DMS153 (cell line): ENCODE measurements at regions not wholly inside any gene's neighbourhood (a gene's known extent, or its start where the extent isn't known, plus 50 kb on each side); places are given as distances from the start of the nearest gene placed in this dataset.

Experiments used
- DNase-seq: peaks from one replicate; lab custom pipeline; 2025; lab: John Stamatoyannopoulos, UW

DNA sequence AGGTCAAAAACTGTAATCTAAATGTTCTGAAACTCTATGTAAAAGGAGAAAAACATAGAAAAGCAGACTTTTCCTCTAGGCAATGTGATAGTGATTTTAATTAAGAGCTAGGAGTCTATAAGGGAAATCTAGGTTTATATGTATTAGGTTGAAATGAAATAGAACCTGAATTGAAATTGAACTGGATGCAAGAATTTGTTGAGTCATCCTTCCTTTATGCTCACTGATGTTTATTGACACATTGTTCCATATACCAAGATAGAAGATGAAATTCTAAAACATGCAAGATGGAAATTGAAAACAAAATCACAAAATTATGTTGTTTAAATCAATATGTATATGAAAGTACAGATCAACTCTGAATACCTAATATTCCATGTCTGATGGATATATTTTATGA is 170.4 kb upstream of the FLRT2 start:
- DNase-seq = no peak

GRCh38 chr14:85363358-85363757 is 166.6 kb upstream of the FLRT2 start:
- no peak for DNase-seq

- DNase-seq = no peak
These were observed 163.7 kb upstream of the FLRT2 start for GRCh38 chr14:85366226-85366625.

DNA sequence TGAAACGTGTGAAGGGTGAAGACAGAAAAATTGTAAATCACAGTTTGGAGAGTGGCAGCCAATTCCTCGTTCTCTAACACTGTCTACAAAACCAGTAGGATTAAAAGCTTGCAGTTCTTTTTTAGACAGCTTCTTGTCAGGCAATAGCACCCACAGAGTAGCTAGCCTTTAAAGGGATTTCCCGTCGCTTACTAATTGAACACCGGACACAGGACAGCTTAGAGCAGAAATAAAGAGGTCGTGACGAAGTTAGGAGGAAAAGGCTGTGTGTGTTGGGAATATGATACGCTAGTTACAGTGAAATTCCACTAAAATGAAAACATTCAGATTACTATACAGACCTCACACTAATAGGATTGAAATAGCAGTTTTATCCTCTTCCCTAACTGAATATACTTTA is 149.1 kb upstream of the FLRT2 start:
- no peak for DNase-seq

DNA sequence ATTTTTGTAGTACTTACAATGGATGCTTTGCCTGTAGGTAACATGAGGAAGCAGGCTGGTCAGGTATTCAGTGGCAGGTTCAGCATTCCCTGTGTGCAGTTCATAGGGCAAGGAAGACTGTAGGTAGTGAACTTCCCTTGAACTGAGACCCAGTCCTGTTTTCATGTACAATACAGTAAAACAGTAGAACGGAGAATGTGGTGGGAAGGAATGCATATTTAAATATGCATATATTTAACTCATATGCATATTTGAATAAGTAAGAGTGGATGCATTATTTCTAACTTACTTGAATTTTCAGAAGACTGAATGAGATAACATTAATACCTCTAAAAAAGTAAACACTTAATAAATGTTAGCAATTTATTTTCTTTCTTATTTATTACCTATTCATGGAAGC is 147.6 kb upstream of the FLRT2 start:
- DNase-seq = no peak

- no peak for DNase-seq
These were observed 142.8 kb upstream of the FLRT2 start for GRCh38 chr14:85387181-85387580.

DNA sequence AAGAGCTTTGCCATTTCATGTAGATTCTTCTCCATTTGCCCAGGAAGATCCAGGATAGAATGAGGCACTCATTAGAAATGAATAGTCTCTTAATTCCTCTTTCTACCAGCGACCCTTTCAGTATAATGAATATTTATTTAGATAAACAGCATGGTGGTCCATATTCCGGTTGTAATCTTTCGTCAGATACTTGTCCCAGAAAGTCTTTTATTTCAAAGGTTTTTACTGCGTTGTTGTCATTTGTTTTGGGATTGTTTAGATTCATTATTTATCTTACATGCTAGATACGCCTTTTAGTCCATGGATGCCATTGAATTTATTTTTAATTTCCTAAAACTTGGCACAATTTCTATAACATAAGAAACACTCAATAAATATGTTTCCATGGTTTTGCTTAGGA is 139.7 kb upstream of the FLRT2 start:
- DNase-seq = no peak

DNA sequence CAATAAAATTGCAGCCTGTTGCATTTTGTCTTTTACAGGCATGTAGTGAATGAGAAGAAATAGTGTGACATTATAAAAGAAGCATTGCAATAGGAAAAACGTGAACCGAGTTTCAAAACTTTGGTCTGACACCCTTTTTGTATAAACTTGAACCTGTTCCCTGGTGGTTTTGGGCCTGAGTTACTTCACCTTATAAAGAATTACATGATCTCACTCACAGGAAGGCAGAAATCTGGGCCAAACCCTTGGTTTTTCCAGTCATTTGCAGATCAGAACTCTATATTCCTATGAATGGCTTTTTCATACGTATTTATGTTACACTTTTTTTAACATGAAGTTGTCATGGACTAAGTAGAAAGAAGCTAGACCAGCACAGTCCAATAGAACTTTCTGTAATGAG is 138.5 kb upstream of the FLRT2 start:
- DNase-seq = no peak

GRCh38 chr14:85391892-85392291 is 138.1 kb upstream of the FLRT2 start:
- no peak for DNase-seq

DNA sequence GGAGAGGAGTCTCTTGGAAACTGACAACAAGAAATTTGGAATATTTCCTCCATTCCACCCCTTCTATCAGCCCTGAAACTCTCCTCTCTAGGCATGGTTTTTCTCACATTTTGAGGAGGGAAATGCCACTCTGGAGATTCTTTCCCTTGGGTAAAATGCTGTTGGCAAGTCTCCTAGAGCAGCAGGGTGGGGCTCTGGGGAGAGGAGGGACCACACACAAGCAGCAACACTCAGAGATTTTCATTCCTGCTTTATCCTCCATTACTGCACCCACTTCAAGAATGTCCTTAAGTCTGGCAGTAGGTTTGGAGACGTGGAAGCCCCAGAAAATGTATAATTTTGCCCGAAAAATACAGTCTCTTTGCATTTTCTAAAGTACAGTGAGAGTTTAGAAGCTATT is 130.8 kb upstream of the FLRT2 start:
- DNase-seq = no peak

- DNase-seq = no peak
These were observed 129.3 kb upstream of the FLRT2 start for GRCh38 chr14:85400678-85401077.

GRCh38 chr14:85401384-85401783 is 128.6 kb upstream of the FLRT2 start:
- no peak for DNase-seq

- DNase-seq = peak; percentile 36
These were observed 127.3 kb upstream of the FLRT2 start for GRCh38 chr14:85402569-85403162.

DNA sequence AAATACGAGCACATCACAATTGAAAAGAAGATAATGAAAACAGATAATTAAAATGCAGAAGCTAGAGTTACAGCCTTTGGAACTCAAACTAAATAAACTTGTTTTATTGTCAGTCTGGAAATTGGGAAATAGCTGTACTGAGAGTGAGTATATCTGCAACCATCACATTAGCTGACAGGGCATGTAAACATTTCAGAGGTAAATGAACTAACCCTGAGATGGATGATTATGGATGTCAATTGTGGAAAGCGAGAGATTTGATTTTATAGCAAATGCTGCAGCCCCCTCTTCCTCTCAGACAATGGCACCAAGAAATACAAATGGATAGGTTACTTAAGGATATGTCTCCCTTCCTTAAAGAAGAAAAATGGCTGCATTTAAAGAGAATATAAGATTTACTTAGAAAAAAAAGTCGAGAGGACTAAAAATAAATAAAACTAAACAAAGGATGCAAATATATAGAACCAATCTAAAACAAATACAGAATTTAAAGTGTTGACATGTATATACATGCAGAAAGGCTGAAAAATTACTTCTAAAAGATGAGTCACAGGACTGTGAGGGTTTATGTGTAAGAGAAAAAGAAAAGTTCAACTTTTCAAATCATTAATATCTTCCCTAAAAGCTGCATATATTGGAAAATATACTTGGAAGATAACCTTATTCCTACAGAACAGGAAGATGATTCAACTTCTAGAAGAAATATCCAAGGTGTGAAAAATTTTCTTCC is 120.3 kb upstream of the FLRT2 start:
- no peak for DNase-seq

DNA sequence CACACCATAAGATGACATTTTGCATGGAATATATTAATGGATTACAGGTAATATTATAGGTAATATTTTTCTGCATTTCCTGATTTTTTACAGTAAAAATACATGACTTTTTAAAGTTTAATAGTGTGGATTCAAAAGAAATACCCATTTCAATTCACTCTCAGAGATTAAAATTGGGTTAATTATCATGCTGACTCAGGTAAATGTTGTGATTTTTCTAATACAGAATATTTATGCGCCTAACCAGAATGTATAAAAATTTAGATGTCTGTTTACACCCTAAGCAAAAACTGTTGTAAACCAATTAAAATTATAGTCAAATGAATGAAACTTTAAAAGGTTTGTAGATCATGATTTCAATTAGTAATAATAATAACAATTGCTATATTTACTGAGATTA is 117.2 kb upstream of the FLRT2 start:
- DNase-seq = no peak

DNA sequence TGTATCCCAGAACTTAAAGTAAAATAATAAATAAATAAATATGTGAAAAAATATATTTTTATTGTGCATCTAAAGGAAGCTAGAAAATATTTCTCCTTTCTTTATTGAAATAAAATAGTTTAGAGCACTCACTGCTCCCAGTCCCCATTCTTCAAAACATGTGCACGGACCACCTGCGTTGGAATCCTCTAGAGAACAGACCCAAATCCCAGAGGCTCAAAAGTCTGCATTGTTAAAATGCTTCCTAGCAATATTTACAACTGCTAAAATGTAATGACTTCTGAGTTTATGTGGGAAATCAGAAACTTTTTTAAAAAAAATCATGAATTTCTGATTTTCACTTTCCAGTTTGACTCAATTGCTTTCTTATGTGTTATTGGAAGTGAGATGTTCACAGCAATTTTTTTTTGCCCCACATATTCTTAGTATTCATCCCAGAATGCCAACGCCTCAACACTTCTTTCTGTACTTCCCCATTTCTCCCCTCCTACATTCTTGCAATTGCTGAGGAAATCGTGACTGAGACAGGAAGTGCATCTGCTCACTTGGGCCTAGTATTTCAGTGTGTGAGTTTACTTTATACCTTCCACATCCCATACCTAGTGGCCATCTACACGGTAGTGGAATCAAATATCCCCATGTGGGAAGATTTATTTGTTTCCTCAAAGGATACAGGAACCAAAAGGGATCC is 116.0 kb upstream of the FLRT2 start:
- no peak for DNase-seq

DNA sequence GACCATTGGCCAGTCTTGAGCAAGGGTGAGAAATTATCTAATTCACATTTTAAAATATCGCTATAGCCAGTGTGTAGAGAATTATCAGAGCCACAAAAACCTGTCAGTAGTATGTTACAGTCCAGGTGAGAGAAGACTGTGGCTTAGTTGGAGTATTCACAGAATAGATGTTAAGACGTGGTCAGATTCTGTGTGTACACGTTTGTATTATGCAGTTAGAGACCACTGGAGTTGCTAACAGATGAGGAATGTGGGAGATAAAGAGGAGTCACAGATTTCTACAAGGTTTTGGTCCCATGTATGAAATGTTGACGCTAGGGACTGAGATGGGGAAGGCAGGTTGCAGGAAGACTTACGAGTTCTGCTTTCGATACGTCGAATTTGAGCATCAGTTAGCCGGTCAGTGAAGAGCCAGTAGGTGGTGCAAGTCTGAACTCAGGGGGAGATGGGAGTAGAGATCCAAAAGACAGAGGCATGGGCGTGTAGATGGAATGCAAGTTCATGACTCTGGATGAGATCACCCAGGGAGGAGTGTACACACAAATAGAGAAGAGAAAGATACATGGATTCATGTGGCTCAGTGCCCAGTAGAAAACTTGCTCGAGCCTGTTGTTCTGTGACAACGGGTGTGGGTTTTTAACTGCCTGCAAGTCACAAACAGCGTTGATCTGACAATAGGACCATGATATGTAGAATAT is 114.8 kb upstream of the FLRT2 start:
- peak; percentile 50 for DNase-seq

DNA sequence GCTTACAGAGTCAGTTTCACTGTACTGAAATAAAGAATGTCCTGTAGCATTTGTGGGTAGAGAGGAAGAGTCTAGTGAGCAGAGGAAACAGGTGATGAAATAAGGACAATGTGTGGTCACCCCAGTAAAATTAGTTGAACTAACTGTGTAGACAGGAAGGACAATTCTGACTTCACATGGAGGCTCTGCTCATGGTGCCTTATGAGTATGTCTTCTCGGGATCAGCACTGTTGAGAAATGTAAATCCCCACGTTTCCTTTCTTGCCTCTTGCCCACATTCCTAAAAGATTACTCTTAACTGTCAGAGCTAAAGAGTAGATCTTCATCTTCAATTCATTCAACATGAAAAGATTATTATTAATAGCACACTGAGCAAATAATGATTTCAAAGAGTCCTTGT is 113.2 kb upstream of the FLRT2 start:
- DNase-seq = no peak

GRCh38 chr14:85417396-85417795 is 112.5 kb upstream of the FLRT2 start:
- no peak for DNase-seq

DNA sequence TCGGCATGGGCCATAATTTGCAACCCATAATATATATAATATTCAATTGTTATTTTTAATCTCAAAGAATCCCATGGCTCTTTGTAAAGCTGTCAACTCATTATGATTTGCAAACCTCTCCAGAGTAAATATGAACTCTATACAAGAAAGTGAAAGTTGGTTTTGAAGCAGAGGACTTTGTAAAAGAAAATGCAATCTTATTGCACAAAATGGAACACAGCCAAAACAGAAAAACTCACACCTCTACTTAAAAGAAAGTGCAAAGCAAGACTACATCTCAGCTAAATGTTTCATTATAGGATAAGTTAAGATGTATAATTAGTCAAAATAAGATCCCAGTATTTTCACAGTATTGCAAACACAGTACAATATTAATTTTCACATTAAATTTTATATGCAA is 111.2 kb upstream of the FLRT2 start:
- DNase-seq = no peak

- no peak for DNase-seq
These were observed 109.7 kb upstream of the FLRT2 start for GRCh38 chr14:85420278-85420677.

- DNase-seq = no peak
These were observed 109.2 kb upstream of the FLRT2 start for GRCh38 chr14:85420707-85421106.
